ENCODE measurements at regions not wholly inside any gene's neighbourhood (a gene's known extent, or its start where the extent isn't known, plus 50 kb on each side); places are given as distances from the start of the nearest gene placed in this dataset.

DNA sequence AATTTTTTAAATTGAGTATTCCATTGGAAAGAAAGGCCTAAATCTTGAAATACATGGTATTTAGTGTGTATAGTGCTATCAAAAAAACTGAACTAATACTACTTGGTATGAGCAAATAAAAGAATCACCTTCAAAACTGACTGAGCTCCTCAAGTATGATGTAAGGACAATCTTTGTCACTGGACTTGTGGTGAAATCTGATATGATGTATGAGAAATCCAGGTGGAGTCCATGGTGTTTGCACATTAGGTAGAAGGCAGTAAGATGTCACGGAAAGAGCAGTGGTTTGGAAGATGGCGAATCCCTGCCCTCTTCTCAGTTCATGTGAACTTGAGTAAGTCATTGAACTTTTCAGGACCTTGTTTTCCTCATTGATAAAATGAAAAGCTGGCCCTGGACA is 62.1 kb upstream of the COL1A2 start:
- TF ChIP-seq, protein P1, sequence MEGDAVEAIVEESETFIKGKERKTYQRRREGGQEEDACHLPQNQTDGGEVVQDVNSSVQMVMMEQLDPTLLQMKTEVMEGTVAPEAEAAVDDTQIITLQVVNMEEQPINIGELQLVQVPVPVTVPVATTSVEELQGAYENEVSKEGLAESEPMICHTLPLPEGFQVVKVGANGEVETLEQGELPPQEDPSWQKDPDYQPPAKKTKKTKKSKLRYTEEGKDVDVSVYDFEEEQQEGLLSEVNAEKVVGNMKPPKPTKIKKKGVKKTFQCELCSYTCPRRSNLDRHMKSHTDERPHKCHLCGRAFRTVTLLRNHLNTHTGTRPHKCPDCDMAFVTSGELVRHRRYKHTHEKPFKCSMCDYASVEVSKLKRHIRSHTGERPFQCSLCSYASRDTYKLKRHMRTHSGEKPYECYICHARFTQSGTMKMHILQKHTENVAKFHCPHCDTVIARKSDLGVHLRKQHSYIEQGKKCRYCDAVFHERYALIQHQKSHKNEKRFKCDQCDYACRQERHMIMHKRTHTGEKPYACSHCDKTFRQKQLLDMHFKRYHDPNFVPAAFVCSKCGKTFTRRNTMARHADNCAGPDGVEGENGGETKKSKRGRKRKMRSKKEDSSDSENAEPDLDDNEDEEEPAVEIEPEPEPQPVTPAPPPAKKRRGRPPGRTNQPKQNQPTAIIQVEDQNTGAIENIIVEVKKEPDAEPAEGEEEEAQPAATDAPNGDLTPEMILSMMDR (IDR thresholded peaks at IDR 0.05; ENCODE audit: insufficient read depth, low read length), result no peak
- no peak for TF ChIP-seq SPI1 (IDR thresholded peaks at IDR 0.05; ENCODE audit: borderline replicate concordance, low read depth)
